WTC11 (cell line): ENCODE measurements at regions not wholly inside any gene's neighbourhood (a gene's known extent, or its start where the extent isn't known, plus 50 kb on each side); places are given as distances from the start of the nearest gene placed in this dataset.

ENCODE experiments used
- ATF2 ChIP-seq: sonication (generic); formaldehyde crosslinking; IDR thresholded peaks from 2 replicates; pipeline ENCODE4 v1.8.1; 2022; ENCODE audit warnings: low read depth, missing genetic modification reagents, borderline replicate concordance
- CREB1 ChIP-seq: sonication (generic); formaldehyde crosslinking; IDR thresholded peaks from 2 replicates; pipeline ENCODE4 v1.8.0; 2023; ENCODE audit warnings: mild to moderate bottlenecking, missing genetic modification reagents
- CREM ChIP-seq: sonication (generic); formaldehyde crosslinking; IDR thresholded peaks from 2 replicates; pipeline ENCODE4 v1.8.1; 2022; ENCODE audit warnings: mild to moderate bottlenecking, missing genetic modification reagents, moderate library complexity
- CTCF ChIP-seq: fragments of 200-600 bp; IDR thresholded peaks from 2 replicates; pipeline ENCODE4 v1.8.0; 2022; ENCODE audit warnings: antibody characterized with exemption
- FOXJ3 ChIP-seq: sonication (generic); formaldehyde crosslinking; IDR thresholded peaks from 2 replicates; pipeline ENCODE4 v1.9.0; 2021; ENCODE audit warnings: missing genetic modification reagents, mild to moderate bottlenecking, borderline replicate concordance
- FOXK1 ChIP-seq: sonication (generic); formaldehyde crosslinking; IDR thresholded peaks from 2 replicates; pipeline ENCODE4 v1.8.0; 2022; ENCODE audit warnings: mild to moderate bottlenecking, moderate library complexity, missing genetic modification reagents
- FOXP4 ChIP-seq: sonication (generic); formaldehyde crosslinking; IDR thresholded peaks from 2 replicates; pipeline ENCODE4 v1.8.0; 2022; ENCODE audit warnings: mild to moderate bottlenecking, missing genetic modification reagents
- NFYB ChIP-seq: sonication (generic); formaldehyde crosslinking; conservative IDR thresholded peaks from 2 replicates; pipeline ENCODE4 v1.8.0; 2022; ENCODE audit warnings: low read depth, missing genetic modification reagents
- OVOL2 ChIP-seq: fragments of 250-450 bp; sonication (Bioruptor Pico); IDR thresholded peaks from 2 replicates; pipeline ENCODE4 v1.9.0; 2021; ENCODE audit warnings: mild to moderate bottlenecking, borderline replicate concordance
- PRDM15 ChIP-seq: sonication (generic); formaldehyde crosslinking; IDR thresholded peaks from 2 replicates; pipeline ENCODE4 v1.8.0; 2022; ENCODE audit warnings: missing genetic modification reagents
- USF2 ChIP-seq: sonication (generic); formaldehyde crosslinking; IDR thresholded peaks from 2 replicates; pipeline ENCODE4 v1.8.1; 2023; ENCODE audit warnings: mild to moderate bottlenecking, missing genetic modification reagents, moderate library complexity
- ZNF121 ChIP-seq: sonication (generic); formaldehyde crosslinking; IDR thresholded peaks from 2 replicates; pipeline ENCODE4 v1.8.0; 2023; ENCODE audit warnings: missing genetic modification reagents
- ZNF425 ChIP-seq: fragments of 250-450 bp; sonication (Bioruptor Pico); conservative IDR thresholded peaks from 2 replicates; pipeline ENCODE4 v1.9.0; 2021; ENCODE audit warnings: mild to moderate bottlenecking

GRCh38 chr10:8825611-8826010 lies 771.1 kb downstream of the GATA3 start:
- TF ChIP-seq CTCF (no peak), ATF2 (CRISPR knock-in tag) (no peak), ZNF425 (no peak), CREM (CRISPR knock-in tag) (no peak), USF2 (no peak), FOXP4 (CRISPR knock-in tag) (no peak), CREB1 (CRISPR knock-in tag) (no peak), NFYB (no peak), FOXJ3 (CRISPR knock-in tag) (no peak), OVOL2 (CRISPR knock-in tag) (no peak), ZNF121 (CRISPR knock-in tag) (no peak), FOXK1 (CRISPR knock-in tag) (no peak), PRDM15 (CRISPR knock-in tag) (no peak)
